K562 (cell line): ENCODE measurements at regions not wholly inside any gene's neighbourhood (a gene's known extent, or its start where the extent isn't known, plus 50 kb on each side); places are given as distances from the start of the nearest gene placed in this dataset.

ENCODE experiments used
- MBD2 ChIP-seq: sonication (generic); IDR thresholded peaks from 2 replicates; pipeline ENCODE4 v1.6.1; 2016; ENCODE audit warnings: low read depth, borderline replicate concordance
- TF ChIP-seq, protein P1 (sequence below): sonication (generic); formaldehyde crosslinking; IDR thresholded peaks from 2 replicates; pipeline ENCODE4 v1.8.0; 2023; ENCODE audit warnings: mild to moderate bottlenecking, missing genetic modification reagents

DNA sequence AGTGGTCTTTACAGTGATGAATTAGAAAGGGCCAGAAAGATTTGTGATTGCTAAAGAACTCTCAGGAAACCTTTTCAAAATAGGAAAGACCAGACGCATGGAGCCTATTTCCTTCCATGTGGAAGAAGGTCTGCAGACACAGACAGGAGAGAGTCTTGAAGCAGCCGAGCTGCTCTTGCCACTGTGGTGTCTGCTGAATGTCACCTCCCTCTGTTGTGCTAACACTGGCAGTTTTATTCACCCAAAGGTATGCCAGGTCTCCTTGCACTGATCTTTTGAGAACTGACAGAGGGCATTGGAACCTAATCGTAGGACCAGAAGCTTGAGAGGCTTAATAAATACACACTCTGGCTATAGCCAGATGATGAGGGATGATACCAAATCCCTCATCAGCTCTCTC is 108.7 kb downstream of the SREK1 start:
- no peak for TF ChIP-seq MBD2
- TF ChIP-seq, protein P1, sequence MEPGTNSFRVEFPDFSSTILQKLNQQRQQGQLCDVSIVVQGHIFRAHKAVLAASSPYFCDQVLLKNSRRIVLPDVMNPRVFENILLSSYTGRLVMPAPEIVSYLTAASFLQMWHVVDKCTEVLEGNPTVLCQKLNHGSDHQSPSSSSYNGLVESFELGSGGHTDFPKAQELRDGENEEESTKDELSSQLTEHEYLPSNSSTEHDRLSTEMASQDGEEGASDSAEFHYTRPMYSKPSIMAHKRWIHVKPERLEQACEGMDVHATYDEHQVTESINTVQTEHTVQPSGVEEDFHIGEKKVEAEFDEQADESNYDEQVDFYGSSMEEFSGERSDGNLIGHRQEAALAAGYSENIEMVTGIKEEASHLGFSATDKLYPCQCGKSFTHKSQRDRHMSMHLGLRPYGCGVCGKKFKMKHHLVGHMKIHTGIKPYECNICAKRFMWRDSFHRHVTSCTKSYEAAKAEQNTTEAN (CRISPR knock-in tag): no peak
